WTC11 (cell line): ENCODE measurements at regions not wholly inside any gene's neighbourhood (a gene's known extent, or its start where the extent isn't known, plus 50 kb on each side); places are given as distances from the start of the nearest gene placed in this dataset.

Experiments used
- ATAC-seq: fragments of 200-7000 bp; cut with Tn5 transposase; 2 replicates; pipeline ENCODE4 v1.10.0; 2021; ENCODE audit warnings: mild to moderate bottlenecking, moderate library complexity
- CTCF ChIA-PET: fragments of 300-600 bp; sonication (Branson Sonifier 250); formaldehyde crosslinking; loops from one replicate; lab custom pipeline; 2021; ENCODE audit warnings: antibody characterized with exemption; lab: Charles Lee
- POLR2A ChIA-PET: fragments of 350-600 bp; sonication (Branson Sonifier 250); formaldehyde crosslinking; loops from one replicate; lab custom pipeline; 2021; ENCODE audit warnings: antibody characterized with exemption; lab: Charles Lee
- DNase-seq: peaks from one replicate; pipeline ENCODE4 v3.0.0; 2021; ENCODE audit warnings: low spot score
- H3K27ac Mint-ChIP-seq: 2 replicates; pipeline ENCODE4 v1.8.0; 2021; ENCODE audit warnings: mixed read lengths
- H3K27me3 Mint-ChIP-seq: 2 replicates; pipeline ENCODE4 v1.8.0; 2021; ENCODE audit warnings: low read depth, mild to moderate bottlenecking, moderate library complexity, mixed read lengths
- H3K36me3 Mint-ChIP-seq: 2 replicates; pipeline ENCODE4 v1.8.0; 2021; ENCODE audit warnings: mixed read lengths
- H3K4me1 Mint-ChIP-seq: 2 replicates; pipeline ENCODE4 v1.8.0; 2022; ENCODE audit warnings: mixed read lengths
- H3K4me3 Mint-ChIP-seq: 2 replicates; pipeline ENCODE4 v1.8.0; 2021; ENCODE audit warnings: mild to moderate bottlenecking, moderate library complexity, mixed read lengths
- H3K9me3 Mint-ChIP-seq: 2 replicates; pipeline ENCODE4 v1.8.0; 2021; ENCODE audit warnings: mixed read lengths
- AFF4 ChIP-seq: sonication (generic); formaldehyde crosslinking; IDR thresholded peaks from 2 replicates; pipeline ENCODE4 v1.8.1; 2023; ENCODE audit warnings: mild to moderate bottlenecking, missing genetic modification reagents, borderline replicate concordance
- CBFB ChIP-seq: sonication (generic); formaldehyde crosslinking; IDR thresholded peaks from 2 replicates; pipeline ENCODE4 v1.8.1; 2022; ENCODE audit warnings: mild to moderate bottlenecking, low read depth, missing genetic modification reagents
- E2F4 ChIP-seq: sonication (generic); formaldehyde crosslinking; IDR thresholded peaks from 2 replicates; pipeline ENCODE4 v1.8.1; 2022; ENCODE audit warnings: low read depth, mild to moderate bottlenecking, moderate library complexity, missing genetic modification reagents, borderline replicate concordance
- EMX1 ChIP-seq: fragments of 250-450 bp; sonication (Bioruptor Pico); IDR thresholded peaks from 2 replicates; pipeline ENCODE4 v1.8.0; 2021; ENCODE audit warnings: mild to moderate bottlenecking
- ETV6 ChIP-seq: sonication (generic); formaldehyde crosslinking; IDR thresholded peaks from 2 replicates; pipeline ENCODE4 v1.8.1; 2022; ENCODE audit warnings: mild to moderate bottlenecking, missing genetic modification reagents
- FOXP1 ChIP-seq: sonication (generic); formaldehyde crosslinking; IDR thresholded peaks from 2 replicates; pipeline ENCODE4 v1.8.0; 2022; ENCODE audit warnings: missing genetic modification reagents, mild to moderate bottlenecking, moderate library complexity, borderline replicate concordance
- IRF1 ChIP-seq: sonication (generic); formaldehyde crosslinking; IDR thresholded peaks from 2 replicates; pipeline ENCODE4 v1.8.0; 2023; ENCODE audit warnings: missing genetic modification reagents
- JAZF1 ChIP-seq: fragments of 250-450 bp; sonication (Bioruptor Pico); IDR thresholded peaks from 2 replicates; pipeline ENCODE4 v1.9.0; 2021; ENCODE audit warnings: moderate library complexity, mild to moderate bottlenecking, inconsistent platforms
- KAT7 ChIP-seq: sonication (generic); formaldehyde crosslinking; IDR thresholded peaks from 2 replicates; pipeline ENCODE4 v1.8.1; 2023; ENCODE audit warnings: missing genetic modification reagents, mild to moderate bottlenecking, borderline replicate concordance
- NR3C1 ChIP-seq: sonication (generic); formaldehyde crosslinking; conservative IDR thresholded peaks from 2 replicates; pipeline ENCODE4 v1.8.1; 2023; ENCODE audit warnings: low read depth, mild to moderate bottlenecking, missing genetic modification reagents
- RORB ChIP-seq: fragments of 250-450 bp; sonication (Bioruptor Pico); IDR thresholded peaks from 2 replicates; pipeline ENCODE4 v1.9.0; 2021; ENCODE audit warnings: mild to moderate bottlenecking
- ZBTB21 ChIP-seq: sonication (generic); formaldehyde crosslinking; IDR thresholded peaks from 2 replicates; pipeline ENCODE4 v1.8.1; 2023; ENCODE audit warnings: mild to moderate bottlenecking, missing genetic modification reagents, borderline replicate concordance
- ZNF138 ChIP-seq: sonication (generic); formaldehyde crosslinking; conservative IDR thresholded peaks from 2 replicates; pipeline ENCODE4 v1.8.1; 2022; ENCODE audit warnings: mild to moderate bottlenecking, moderate library complexity, missing genetic modification reagents
- ZNF396 ChIP-seq: fragments of 250-450 bp; sonication (Bioruptor Pico); IDR thresholded peaks from 2 replicates; pipeline ENCODE4 v1.8.0; 2021; ENCODE audit warnings: mild to moderate bottlenecking, moderate library complexity, borderline replicate concordance
- ZNF532 ChIP-seq: fragments of 250-450 bp; sonication (Bioruptor Pico); IDR thresholded peaks from 2 replicates; pipeline ENCODE4 v1.9.0; 2021; ENCODE audit warnings: mild to moderate bottlenecking, borderline replicate concordance
- ZNF671 ChIP-seq: fragments of 250-450 bp; sonication (Bioruptor Pico); IDR thresholded peaks from 2 replicates; pipeline ENCODE4 v1.8.0; 2021; ENCODE audit warnings: mild to moderate bottlenecking

GRCh38 chr3:16085410-16085809 is 89.1 kb upstream of the GALNT15 start (continued):
- no peak for TF ChIP-seq ZNF532 (CRISPR knock-in tag)
- no peak for TF ChIP-seq ZNF138 (CRISPR knock-in tag)
- TF ChIP-seq ETV6 (CRISPR knock-in tag): no peak
- TF ChIP-seq ZNF396 (CRISPR knock-in tag): no peak
- TF ChIP-seq EMX1 (CRISPR knock-in tag): no peak

GRCh38 chr3:16085884-16086608 is 88.4 kb upstream of the GALNT15 start:
- POLR2A ChIA-PET: no interaction called here
- H3K9me3 Mint-ChIP-seq: peaks cover 42% of the 10 kb centered on the region
- no peak for TF ChIP-seq JAZF1 (CRISPR knock-in tag)
- no peak for TF ChIP-seq CBFB (CRISPR knock-in tag)
- TF ChIP-seq RORB (CRISPR knock-in tag): no peak
- no peak for TF ChIP-seq FOXP1 (CRISPR knock-in tag)
- no peak for TF ChIP-seq E2F4 (CRISPR knock-in tag)
- TF ChIP-seq KAT7: no peak
- no peak for TF ChIP-seq AFF4 (CRISPR knock-in tag)
- no peak for TF ChIP-seq ZNF671
- TF ChIP-seq IRF1 (CRISPR knock-in tag): no peak
- TF ChIP-seq ZBTB21 (CRISPR knock-in tag): no peak
- TF ChIP-seq NR3C1 (CRISPR knock-in tag): no peak
- TF ChIP-seq, all 79 proteins: peak for 0
- Mint-ChIP-seq H3K4me3 (no peak overlapping the region), H3K27ac (no peak overlapping the region), H3K27me3 (peaks cover 12% of the 10 kb centered on the region), H3K36me3 (peaks cover 26% of the 10 kb centered on the region), H3K4me1 (no peaks in the 10 kb centered on the region)
- no peak for DNase-seq
- CTCF ChIA-PET: interaction anchor here (1.2 kb wide), 1 partner anchor 93 kb away, joined by 3 read pairs; no protein-coding TSS in a partner anchor
- no peak for ATAC-seq
